OCI-LY7 (cell line): ENCODE measurements at regions not wholly inside any gene's neighbourhood (a gene's known extent, or its start where the extent isn't known, plus 50 kb on each side); places are given as distances from the start of the nearest gene placed in this dataset.

Experiments used
- BruUV-seq: library from RNA; stranded (reverse); fragments of 400-500 nt; replicated peaks from 2 replicates; lab custom pipeline; 2021; lab: Mats Ljungman, UMichigan
- CTCF ChIA-PET: fragments of 300-600 bp; sonication (Branson Sonifier 250); formaldehyde crosslinking; loops from one replicate; lab custom pipeline; 2022; ENCODE audit warnings: antibody characterized with exemption; ENCODE audit not compliant: unreplicated experiment; lab: Charles Lee
- POLR2A ChIA-PET: fragments of 300-600 bp; sonication (Branson Sonifier 250); formaldehyde crosslinking; loops from one replicate; lab custom pipeline; 2022; ENCODE audit warnings: antibody characterized with exemption; lab: Charles Lee
- DNase-seq: peaks from one replicate; pipeline ENCODE4 v3.0.0-alpha.2; 2015; ENCODE audit warnings: low spot score
- H2AFZ ChIP-seq: fragments of 200-600 bp; sonication (generic), shearing (Covaris generic); 2 replicates; pipeline ENCODE4 v1.6.1; 2014; ENCODE audit warnings: mild to moderate bottlenecking, antibody characterized with exemption, low read length, moderate library complexity
- H3K27ac ChIP-seq: fragments of 200-600 bp; sonication (generic); 2 replicates; pipeline ENCODE4 v1.5.1; 2014; ENCODE audit warnings: mixed run types, low read depth, mild to moderate bottlenecking, moderate library complexity, low read length, inconsistent platforms; ENCODE audit not compliant: poor library complexity, severe bottlenecking
- H3K36me3 ChIP-seq: fragments of 200-600 bp; sonication (generic); 2 replicates; pipeline ENCODE4 v1.6.1; 2014; ENCODE audit warnings: mild to moderate bottlenecking, antibody characterized with exemption, low read length, moderate library complexity, mixed read lengths; ENCODE audit not compliant: insufficient read depth
- H3K4me1 ChIP-seq: fragments of 200-600 bp; sonication (generic); 2 replicates; pipeline ENCODE4 v1.5.1; 2014; ENCODE audit warnings: mild to moderate bottlenecking, low read length; ENCODE audit not compliant: insufficient read depth, poor library complexity, severe bottlenecking
- H3K4me2 ChIP-seq: fragments of 200-600 bp; sonication (generic); 2 replicates; pipeline ENCODE4 v1.6.1; 2014; ENCODE audit warnings: mild to moderate bottlenecking, low read length
- H3K4me3 ChIP-seq: fragments of 200-600 bp; sonication (generic); 2 replicates; pipeline ENCODE4 v1.5.1; 2014; ENCODE audit warnings: mild to moderate bottlenecking, low read depth, low read length; ENCODE audit not compliant: poor library complexity, severe bottlenecking
- H3K79me2 ChIP-seq: fragments of 200-600 bp; sonication (generic); 2 replicates; pipeline ENCODE4 v1.6.1; 2016; ENCODE audit warnings: low read depth, mild to moderate bottlenecking, low read length, moderate library complexity, mixed read lengths; ENCODE audit not compliant: insufficient read depth
- H3K9me2 ChIP-seq: fragments of 200-600 bp; sonication (generic); 2 replicates; pipeline ENCODE4 v1.6.1; 2016; ENCODE audit warnings: mild to moderate bottlenecking, low read length, mixed read lengths; ENCODE audit not compliant: insufficient read depth
- H3K9me3 ChIP-seq: fragments of 200-600 bp; sonication (generic); 2 replicates; pipeline ENCODE4 v1.6.1; 2014; ENCODE audit warnings: mild to moderate bottlenecking, mixed run types, low read length, mixed read lengths
- H4K20me1 ChIP-seq: fragments of 200-600 bp; sonication (generic); 2 replicates; pipeline ENCODE4 v1.6.1; 2014; ENCODE audit warnings: mild to moderate bottlenecking, antibody characterized with exemption, low read length, moderate library complexity, mixed read lengths; ENCODE audit not compliant: insufficient read depth
- CTCF ChIP-seq: fragments of 200-600 bp; sonication (generic); conservative IDR thresholded peaks from 2 replicates; pipeline ENCODE4 v1.5.1; 2014; ENCODE audit warnings: mild to moderate bottlenecking, antibody characterized with exemption, low read length, moderate library complexity, mixed read lengths
- EZH2phosphoT487 ChIP-seq: fragments of 200-600 bp; sonication (generic); IDR thresholded peaks from 2 replicates; pipeline ENCODE4 v1.6.1; 2018; ENCODE audit warnings: low read depth, borderline replicate concordance, mild to moderate bottlenecking, mixed run types, antibody characterized with exemption, low read length, moderate library complexity, mixed read lengths
- intact Hi-C: fragments of 100-400 bp; cut with micrococcal nuclease; formaldehyde crosslinking; loops from one replicate; pipeline ENCODE4 v1.10.0; 2022; ENCODE audit not compliant: unreplicated experiment

- no peak for DNase-seq
- no peak for TF ChIP-seq EZH2phosphoT487
- TF ChIP-seq CTCF = no peak
- H3K36me3 ChIP-seq = no peaks in the 10 kb centered on the region
- H3K4me2 ChIP-seq = no peak overlapping the region
- intact Hi-C loops = no loop called here
- no peaks in the 10 kb centered on the region for H3K9me3 ChIP-seq
- H3K4me1 ChIP-seq = no peaks in the 10 kb centered on the region
- H3K79me2 ChIP-seq = no peaks in the 10 kb centered on the region
- ChIA-PET CTCF (no interaction called here), POLR2A (interaction anchor here (0.7 kb wide), 1 partner anchor 135 kb away, joined by 3 read pairs; no protein-coding TSS in a partner anchor)
- no peak overlapping the region for H3K4me3 ChIP-seq
- H2AFZ ChIP-seq = no peak overlapping the region
- no peak overlapping the region for H3K27ac ChIP-seq
- H3K9me2 ChIP-seq = no peaks in the 10 kb centered on the region
- BruUV-seq = no TSS peak
- H4K20me1 ChIP-seq = no peaks in the 10 kb centered on the region
Measured at GRCh38 chr1:30104551-30104950, 618.8 kb downstream of the MATN1 start.

- Histone ChIP-seq H3K4me1 (no peaks in the 10 kb centered on the region), H2AFZ (no peak overlapping the region), H3K36me3 (no peaks in the 10 kb centered on the region), H3K4me3 (no peak overlapping the region), H3K9me2 (no peaks in the 10 kb centered on the region), H3K9me3 (no peaks in the 10 kb centered on the region), H3K4me2 (no peak overlapping the region), H3K79me2 (no peaks in the 10 kb centered on the region), H4K20me1 (no peaks in the 10 kb centered on the region), H3K27ac (no peak overlapping the region)
- TF ChIP-seq EZH2phosphoT487 (no peak), CTCF (no peak)
- POLR2A ChIA-PET = interaction anchor here (0.7 kb wide), 1 partner anchor 134 kb away, joined by 3 read pairs; no protein-coding TSS in a partner anchor
- intact Hi-C loops = no loop called here
- no TSS peak for BruUV-seq
- DNase-seq = no peak
- CTCF ChIA-PET = no interaction called here
Measured at GRCh38 chr1:30103708-30104411, 619.5 kb downstream of the MATN1 start.

GRCh38 chr1:30102605-30103004, 620.8 kb downstream of the MATN1 start:
- Histone ChIP-seq H3K79me2 (no peaks in the 10 kb centered on the region), H3K27ac (no peak overlapping the region), H3K36me3 (no peaks in the 10 kb centered on the region), H3K9me3 (no peaks in the 10 kb centered on the region), H3K9me2 (no peaks in the 10 kb centered on the region), H4K20me1 (no peaks in the 10 kb centered on the region), H2AFZ (no peak overlapping the region), H3K4me2 (no peak overlapping the region), H3K4me1 (no peaks in the 10 kb centered on the region), H3K4me3 (no peak overlapping the region)
- no TSS peak for BruUV-seq
- intact Hi-C loops = no loop called here
- ChIA-PET CTCF (no interaction called here), POLR2A (no interaction called here)
- no peak for TF ChIP-seq EZH2phosphoT487
- TF ChIP-seq CTCF = no peak
- DNase-seq = no peak
